Keratinocyte (primary cell): ENCODE measurements at regions not wholly inside any gene's neighbourhood (a gene's known extent, or its start where the extent isn't known, plus 50 kb on each side); places are given as distances from the start of the nearest gene placed in this dataset.

Experiments
- CTCF ChIP-seq, 3 experiments: IDR thresholded peaks in 1 of 3; conservative IDR thresholded peaks in 1 of 3; optimal IDR thresholded peaks in 1 of 3; 2 replicates in 2 of 3; 3 replicates in 1 of 3; pipeline versions ENCODE3 to v1.5.1; 2011; ENCODE audit warnings: low read length in 3 of 3, mild to moderate bottlenecking in 3 of 3, moderate library complexity in 2 of 3, control low read depth in 1 of 3, inconsistent platforms in 1 of 3; ENCODE audit not compliant: insufficient read depth in 2 of 3; ENCODE audit errors: extremely low read depth in 1 of 3
- EZH2 ChIP-seq: IDR thresholded peaks from one replicate; pipeline ENCODE4 v1.6.1; 2012; ENCODE audit warnings: inconsistent platforms, mild to moderate bottlenecking, low read length, moderate library complexity

- TF ChIP-seq CTCF (optimal IDR thresholded peaks at IDR 0.05 in 1 of 3, IDR thresholded peaks at IDR 0.05 in 1 of 3, conservative IDR thresholded peaks at IDR 0.05 in 1 of 3; ENCODE audit: extremely low read depth in 1 of 3, insufficient read depth in 2 of 3, low read length in 3 of 3) (no peak), EZH2 (no peak)
Measured at GRCh38 chr1:82452096-82452495, 651.4 kb downstream of the ADGRL2 start.
